EH (cell line): ENCODE measurements at regions not wholly inside any gene's neighbourhood (a gene's known extent, or its start where the extent isn't known, plus 50 kb on each side); places are given as distances from the start of the nearest gene placed in this dataset.
"Not testable (repeated sequence)": the region's sequence is repeated elsewhere in the genome, so short reads cannot be mapped to it uniquely, and the experiment has no call there.

Experiments used
- DNase-seq: peaks from one replicate; pipeline ENCODE4 v3.0.0-alpha.2; 2015; ENCODE audit warnings: low read depth

DNA sequence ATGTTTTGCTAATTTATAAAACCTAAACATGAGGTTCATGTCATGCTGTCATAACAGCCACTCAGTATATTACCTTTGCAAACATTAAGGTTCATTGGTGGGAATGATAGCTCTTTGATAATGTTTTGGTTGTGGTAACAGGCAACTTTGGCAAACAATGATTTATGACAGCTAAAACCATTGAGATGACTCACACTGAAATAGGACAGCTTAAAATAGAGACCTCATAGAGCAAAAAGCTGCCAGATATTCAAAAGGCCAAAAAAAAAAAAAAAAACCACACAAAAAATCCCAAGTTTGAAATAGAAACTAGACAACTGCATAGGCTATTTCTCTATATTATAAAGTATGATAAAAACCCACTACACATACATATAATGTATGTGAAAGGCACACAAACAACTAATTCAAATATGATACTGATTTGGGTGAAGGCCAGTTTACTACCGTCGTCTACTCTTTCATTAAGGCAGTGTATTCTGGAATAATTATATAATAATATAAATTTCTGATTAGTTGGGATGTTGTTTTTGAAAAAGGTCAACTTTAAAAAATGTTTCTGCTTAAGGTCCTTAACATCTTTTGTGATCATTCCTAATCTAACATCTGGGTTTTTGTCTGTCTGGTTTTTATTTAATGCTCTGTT is 646.0 kb upstream of the PITX2 start:
- peak; percentile 77 for DNase-seq

DNA sequence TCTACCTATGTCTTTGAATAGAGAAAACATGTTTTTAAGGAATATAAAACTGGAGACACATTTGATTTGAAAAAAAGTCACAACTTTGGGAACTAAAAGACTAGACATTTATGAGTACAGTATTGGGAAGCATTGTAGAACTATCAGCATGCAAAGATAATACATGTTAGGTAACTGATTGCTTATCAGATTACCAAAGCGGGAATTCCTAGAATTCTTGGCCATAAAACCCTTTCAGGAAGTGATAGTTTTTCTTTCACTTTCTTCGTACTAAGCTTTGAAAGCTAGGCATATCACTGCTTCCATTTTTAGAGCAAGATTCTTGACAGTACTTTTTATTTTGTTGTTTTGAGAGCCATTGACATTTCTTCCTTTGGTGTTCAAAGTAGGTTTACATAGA is 646.6 kb upstream of the PITX2 start:
- DNase-seq: peak; percentile 55

GRCh38 chr4:111274060-111274459 is 651.2 kb upstream of the PITX2 start:
- no peak for DNase-seq

DNA sequence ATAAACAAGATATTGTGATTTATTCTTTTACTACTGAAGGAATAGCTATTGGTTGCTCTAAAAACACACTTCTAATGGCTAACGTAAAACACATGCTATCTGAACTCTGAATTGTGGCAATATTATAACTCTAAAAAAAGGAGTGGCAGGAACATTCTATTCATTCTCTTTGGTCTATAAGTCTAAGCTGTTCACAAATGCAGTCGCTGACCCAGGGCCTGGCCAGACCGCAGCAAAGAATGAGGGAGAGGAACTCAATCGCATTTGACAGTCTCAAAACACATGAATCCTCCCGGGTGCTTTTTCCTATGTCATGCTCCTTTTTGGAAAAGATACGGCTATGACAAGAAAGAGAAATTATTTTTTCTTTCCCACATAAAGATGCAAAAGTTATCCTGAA is 651.6 kb upstream of the PITX2 start:
- DNase-seq: peak; percentile 56

- DNase-seq: no peak
Observed at GRCh38 chr4:111281219-111281618, 658.3 kb upstream of the PITX2 start.

GRCh38 chr4:111282035-111282434 is 659.2 kb upstream of the PITX2 start:
- no peak for DNase-seq

DNA sequence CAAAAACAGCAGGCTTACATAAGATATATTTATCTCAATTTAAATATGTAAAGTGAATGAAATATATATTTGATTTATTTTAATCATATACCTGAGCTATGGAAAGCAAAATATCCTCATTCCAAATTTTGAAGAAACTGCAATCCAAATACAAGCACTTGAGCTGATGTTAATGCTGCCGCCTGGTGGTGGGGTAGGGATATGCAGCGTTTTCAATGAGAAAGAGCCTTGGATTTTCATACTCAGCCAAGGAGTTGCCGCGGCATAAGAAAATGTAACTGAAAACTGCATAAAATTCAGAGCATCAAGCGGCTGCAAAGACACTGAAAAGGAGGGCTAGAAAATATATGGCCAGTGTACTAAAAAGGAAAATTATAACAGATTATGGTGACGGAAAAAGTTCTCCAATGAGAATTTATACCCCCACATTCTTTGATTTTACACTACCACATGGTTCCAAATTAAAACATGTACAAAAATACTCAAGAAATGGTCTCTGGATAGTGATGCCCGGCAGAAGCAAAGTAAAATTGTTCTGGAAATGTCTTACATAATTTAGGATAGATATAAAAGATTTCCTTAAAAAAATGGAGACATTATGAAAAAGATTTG is 660.3 kb upstream of the PITX2 start:
- peak; percentile 68 for DNase-seq

- DNase-seq: no peak
Observed at GRCh38 chr4:111296466-111296865, 673.6 kb upstream of the PITX2 start.

- DNase-seq: no peak
Observed at GRCh38 chr4:111303806-111304205, 680.9 kb upstream of the PITX2 start.

GRCh38 chr4:111323496-111323895 is 700.6 kb upstream of the PITX2 start:
- peak; percentile 84 for DNase-seq

- peak; percentile 68 for DNase-seq
Observed at GRCh38 chr4:111323916-111324315, 701.0 kb upstream of the PITX2 start.

DNA sequence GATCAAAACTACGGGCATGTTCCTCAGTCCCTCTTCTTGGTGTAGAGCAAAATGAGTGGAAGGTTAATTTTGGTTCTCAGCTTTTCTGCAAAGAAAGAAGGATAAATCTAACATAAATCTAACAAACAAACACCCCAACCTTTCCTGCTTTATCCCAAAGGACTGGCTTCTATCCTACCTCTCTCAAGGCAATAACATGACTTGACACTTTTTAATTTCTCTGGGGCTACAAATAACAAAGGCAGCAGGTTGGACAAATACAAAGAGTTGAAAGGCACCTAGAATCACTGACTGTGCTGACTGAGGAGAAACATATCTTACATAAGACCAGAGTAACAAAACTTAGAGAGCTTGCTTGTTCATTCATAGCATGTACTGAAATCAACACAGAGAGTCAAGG is 703.6 kb upstream of the PITX2 start:
- DNase-seq: no peak

DNA sequence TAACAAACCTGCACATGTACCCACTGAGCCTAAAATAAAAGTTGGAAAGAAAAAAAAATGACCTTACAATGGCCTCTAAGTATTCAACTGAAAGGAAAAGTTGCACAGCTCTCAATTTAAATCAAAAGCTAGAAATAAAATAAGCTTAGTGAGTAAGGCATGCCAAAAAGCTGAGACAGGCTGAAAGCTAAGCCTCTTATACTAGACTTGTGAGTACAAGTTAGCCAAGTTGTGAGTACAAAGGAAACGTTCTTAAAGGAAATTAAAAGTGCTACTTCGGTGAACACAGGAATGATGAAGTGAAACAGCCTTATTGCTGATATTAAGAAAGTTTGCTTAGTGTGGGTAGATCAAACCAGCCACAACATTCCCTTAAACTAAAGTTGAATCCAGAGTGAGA is 707.9 kb upstream of the PITX2 start:
- peak; percentile 31 for DNase-seq

- DNase-seq: peak; percentile 71
Observed at GRCh38 chr4:111334361-111334760, 711.5 kb upstream of the PITX2 start.

DNA sequence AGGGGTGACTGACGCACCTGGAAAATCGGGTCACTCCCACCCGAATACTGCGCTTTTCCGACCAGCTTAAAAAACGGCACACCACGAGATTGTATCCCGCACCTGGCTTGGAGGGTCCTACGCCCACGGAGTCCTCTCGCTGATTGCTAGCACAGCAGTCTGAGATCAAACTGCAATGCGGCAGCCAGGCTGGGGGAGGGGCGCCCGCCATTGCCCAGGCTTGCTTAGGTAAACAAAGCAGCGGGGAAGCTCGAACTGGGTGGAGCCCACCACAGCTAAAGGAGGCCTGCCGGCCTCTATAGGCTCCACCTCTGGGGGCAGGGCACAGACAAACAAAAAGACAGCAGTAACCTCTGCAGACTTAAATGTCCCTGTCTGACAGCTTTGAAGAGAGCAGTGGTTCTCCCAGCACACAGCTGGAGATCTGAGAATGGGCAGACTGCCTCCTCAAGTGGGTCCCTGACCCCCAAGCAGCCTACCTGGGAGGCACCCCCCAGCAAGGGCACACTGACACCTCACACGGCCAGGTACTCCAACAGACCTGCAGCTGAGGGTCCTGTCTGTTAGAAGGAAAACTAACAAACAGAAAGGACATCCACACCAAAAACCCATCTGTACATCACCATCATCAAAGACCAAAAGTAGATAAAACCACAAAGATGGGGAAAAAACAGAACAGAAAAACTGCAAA is 714.5 kb upstream of the PITX2 start:
- not testable (repeated sequence) for DNase-seq

DNA sequence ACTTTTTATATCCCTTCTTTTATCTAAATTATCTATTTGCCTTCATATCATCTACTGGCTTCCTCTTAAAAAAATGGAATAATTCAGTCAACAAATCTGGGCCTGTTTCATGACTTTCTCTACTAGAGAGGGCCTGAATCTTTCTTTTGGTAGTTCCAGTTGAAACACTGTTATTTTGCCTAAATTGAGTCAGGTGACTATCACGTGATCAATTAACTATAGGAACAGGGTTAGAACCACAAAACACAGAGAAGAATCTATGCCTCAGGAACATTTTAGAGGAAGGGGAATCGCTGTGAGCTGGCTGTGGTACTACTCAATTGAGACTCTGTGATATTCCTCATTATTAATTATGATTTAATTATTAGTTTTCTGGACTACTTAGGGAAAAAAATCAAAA is 736.7 kb upstream of the PITX2 start:
- DNase-seq: no peak

DNA sequence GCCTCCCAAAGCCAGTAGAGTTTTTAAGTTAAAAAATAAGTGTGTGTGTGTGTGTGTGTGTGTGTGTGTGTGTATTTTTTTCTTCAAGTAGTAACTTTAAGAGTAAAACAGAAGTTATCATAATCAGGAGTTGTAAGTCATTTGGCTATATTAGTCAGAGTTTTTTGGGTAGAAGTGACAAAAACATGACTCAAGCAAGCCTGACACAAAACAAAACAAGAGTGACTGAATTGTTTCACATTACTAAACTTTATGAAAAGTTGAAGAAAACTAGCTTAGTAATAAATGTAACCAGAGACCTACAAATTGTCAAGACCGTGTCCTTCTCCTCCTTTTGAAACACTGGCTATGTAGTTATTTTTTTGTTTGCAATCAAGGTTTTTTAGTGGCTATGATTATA is 738.0 kb upstream of the PITX2 start:
- peak; percentile 6 for DNase-seq

DNA sequence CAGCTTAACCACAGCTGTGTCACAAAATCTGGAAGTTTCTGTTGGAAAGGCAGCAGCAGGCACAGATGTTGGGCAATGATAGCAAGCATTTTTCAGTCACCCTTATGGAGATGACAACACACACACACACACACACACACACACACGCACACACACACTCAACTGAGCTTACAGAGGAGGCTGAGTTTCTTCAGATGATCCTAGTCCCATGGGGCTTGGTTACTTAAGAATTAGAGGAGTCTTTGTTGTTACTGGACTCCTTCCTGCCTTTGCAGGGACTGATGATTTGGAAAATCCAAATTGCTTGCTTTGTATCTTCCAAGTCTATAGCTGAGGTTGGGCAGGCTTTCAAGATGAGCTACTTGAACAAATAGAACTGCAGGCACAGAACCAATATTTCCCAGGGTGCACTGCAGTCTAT is 740.1 kb upstream of the PITX2 start:
- peak; percentile 54 for DNase-seq

DNA sequence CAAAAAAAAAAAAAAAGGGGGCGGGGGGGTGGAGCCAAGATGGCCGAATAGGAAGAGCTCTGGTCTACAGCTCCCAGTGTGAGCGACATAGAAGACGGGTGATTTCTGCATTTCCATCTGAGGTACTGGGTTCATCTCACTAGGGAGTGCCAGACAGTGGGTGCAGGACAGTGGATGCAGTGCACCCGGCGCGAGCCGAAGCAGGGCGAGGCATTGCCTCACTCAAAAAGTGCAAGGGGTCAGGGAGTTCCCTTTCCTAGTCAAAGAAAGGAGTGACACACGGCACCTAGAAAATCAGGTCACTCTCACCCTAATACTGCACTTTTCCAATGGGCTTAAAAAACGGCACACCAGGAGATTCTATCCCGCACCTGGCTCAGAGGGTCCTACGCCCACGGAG is 755.0 kb upstream of the PITX2 start:
- DNase-seq: not testable (repeated sequence)

DNA sequence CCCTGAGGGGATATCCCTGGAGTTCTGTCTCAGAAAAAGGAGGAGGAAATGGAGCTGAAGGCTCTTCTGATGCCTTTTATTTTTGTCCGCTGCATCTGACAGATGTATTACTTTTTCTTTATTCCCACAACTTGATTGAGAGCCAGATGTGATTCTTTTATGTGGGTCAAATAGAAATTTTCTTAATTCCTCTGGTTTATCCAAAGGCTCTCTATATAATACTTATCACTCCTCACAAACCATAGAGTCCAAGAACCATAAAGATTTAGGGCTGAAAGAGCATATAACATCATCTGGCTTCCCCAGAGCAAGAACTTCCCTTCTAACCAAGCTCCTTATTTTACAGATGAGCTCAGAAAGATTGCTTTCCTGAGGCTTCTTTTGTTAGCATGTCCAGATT is 756.7 kb upstream of the FAM241A start:
- no peak for DNase-seq

GRCh38 chr4:111391829-111392228 is 753.4 kb upstream of the FAM241A start:
- DNase-seq: no peak

- DNase-seq: no peak
Observed at GRCh38 chr4:111393781-111394180, 751.5 kb upstream of the FAM241A start.

- DNase-seq: peak; percentile 9
Observed at GRCh38 chr4:111398906-111399330, 746.3 kb upstream of the FAM241A start.
